GM21786 (cell line): ENCODE measurements at regions not wholly inside any gene's neighbourhood (a gene's known extent, or its start where the extent isn't known, plus 50 kb on each side); places are given as distances from the start of the nearest gene placed in this dataset.
"Not testable (repeated sequence)": the region's sequence is repeated elsewhere in the genome, so short reads cannot be mapped to it uniquely, and the experiment has no call there.

Source experiments
- ATAC-seq: cut with Tn5 transposase; IDR thresholded peaks from one replicate; pipeline ENCODE4 v1.9.1; 2021; ENCODE audit not compliant: unreplicated experiment

- ATAC-seq = no peak
These were observed 329.2 kb downstream of the DSC3 start for GRCh38 chr18:30713299-30713698.

- ATAC-seq = peak; percentile 94
These were observed 330.2 kb downstream of the DSC3 start for GRCh38 chr18:30712383-30712782.

- ATAC-seq = no peak
These were observed 332.9 kb downstream of the DSC3 start for GRCh38 chr18:30709595-30709994.

- no peak for ATAC-seq
These were observed 336.6 kb downstream of the DSC3 start for GRCh38 chr18:30705943-30706342.

GRCh38 chr18:30698571-30698970 is 344.0 kb downstream of the DSC3 start:
- no peak for ATAC-seq

GRCh38 chr18:30696201-30696600 is 346.3 kb downstream of the DSC3 start:
- ATAC-seq = no peak

- no peak for ATAC-seq
These were observed 347.8 kb downstream of the DSC3 start for GRCh38 chr18:30694773-30695172.

GRCh38 chr18:30689216-30689615 is 353.3 kb downstream of the DSC3 start:
- no peak for ATAC-seq

- ATAC-seq = no peak
These were observed 355.0 kb downstream of the DSC3 start for GRCh38 chr18:30687501-30687900.

- ATAC-seq = no peak
These were observed 357.6 kb downstream of the DSC3 start for GRCh38 chr18:30684825-30685481.

- no peak for ATAC-seq
These were observed 358.7 kb downstream of the DSC3 start for GRCh38 chr18:30683836-30684235.

GRCh38 chr18:30682672-30683071 is 359.9 kb downstream of the DSC3 start:
- ATAC-seq = no peak

GRCh38 chr18:30679285-30679930 is 363.1 kb downstream of the DSC3 start:
- no peak for ATAC-seq

- ATAC-seq = not testable (repeated sequence)
These were observed 364.7 kb downstream of the DSC3 start for GRCh38 chr18:30677813-30678212.

- ATAC-seq = no peak
These were observed 366.5 kb downstream of the DSC3 start for GRCh38 chr18:30676053-30676480.

GRCh38 chr18:30675493-30675892 is 367.0 kb downstream of the DSC3 start:
- no peak for ATAC-seq

- ATAC-seq = no peak
These were observed 367.5 kb downstream of the DSC3 start for GRCh38 chr18:30675072-30675471.

GRCh38 chr18:30674596-30674995 is 367.9 kb downstream of the DSC3 start:
- ATAC-seq = no peak

- ATAC-seq = not testable (repeated sequence)
These were observed 370.1 kb downstream of the DSC3 start for GRCh38 chr18:30672439-30672838.

GRCh38 chr18:30658306-30658705 is 384.2 kb downstream of the DSC3 start:
- ATAC-seq = no peak

- no peak for ATAC-seq
These were observed 390.2 kb downstream of the DSC3 start for GRCh38 chr18:30652387-30652786.

GRCh38 chr18:30650499-30650898 is 392.0 kb downstream of the DSC3 start:
- ATAC-seq = no peak

- ATAC-seq = no peak
These were observed 398.4 kb downstream of the DSC3 start for GRCh38 chr18:30644158-30644557.
